GM18502 (cell line): ENCODE measurements at regions not wholly inside any gene's neighbourhood (a gene's known extent, or its start where the extent isn't known, plus 50 kb on each side); places are given as distances from the start of the nearest gene placed in this dataset.

Source experiments
- ATAC-seq: cut with Tn5 transposase; IDR thresholded peaks from one replicate; pipeline ENCODE4 v1.9.1; 2021; ENCODE audit warnings: mild to moderate bottlenecking; ENCODE audit not compliant: unreplicated experiment, poor library complexity

DNA sequence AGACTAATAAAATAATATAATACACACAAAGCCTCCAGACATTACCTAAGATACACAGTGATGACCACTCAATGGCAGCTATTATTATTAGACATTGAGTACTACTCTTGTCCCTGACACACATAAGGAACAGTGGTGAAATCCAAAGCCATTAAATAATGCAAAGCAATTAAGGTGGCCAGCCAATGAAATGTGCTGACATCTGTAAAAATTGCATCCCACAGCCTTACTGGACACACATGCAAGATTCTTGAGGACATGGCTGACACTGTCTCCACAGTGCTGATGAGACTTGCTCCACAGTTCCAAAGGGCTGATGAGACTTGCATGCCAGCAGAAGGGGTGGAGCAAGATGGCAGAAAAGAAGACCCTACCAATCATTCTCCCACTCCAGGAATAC lies 447.5 kb downstream of the IRX1 start:
- ATAC-seq = no peak

DNA sequence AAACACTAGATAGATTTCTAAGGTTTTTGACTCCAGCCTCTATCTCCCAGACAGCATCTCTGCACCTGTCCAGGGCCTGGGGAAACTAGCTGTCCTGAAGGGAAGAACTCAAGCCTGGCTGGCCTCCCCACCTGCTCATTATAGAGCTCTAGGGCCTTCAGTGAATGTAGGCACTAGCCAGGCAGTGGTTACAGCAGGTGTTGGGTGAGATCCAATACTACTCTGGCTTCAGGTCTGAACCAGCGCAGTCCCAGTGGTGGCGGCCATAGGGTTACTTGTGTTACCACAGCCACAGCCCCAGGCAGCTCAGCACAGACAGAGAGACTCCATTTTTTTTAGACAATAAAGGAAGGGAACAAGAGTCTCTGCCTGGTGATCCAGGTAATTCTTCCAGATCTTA lies 449.2 kb downstream of the IRX1 start:
- no peak for ATAC-seq

DNA sequence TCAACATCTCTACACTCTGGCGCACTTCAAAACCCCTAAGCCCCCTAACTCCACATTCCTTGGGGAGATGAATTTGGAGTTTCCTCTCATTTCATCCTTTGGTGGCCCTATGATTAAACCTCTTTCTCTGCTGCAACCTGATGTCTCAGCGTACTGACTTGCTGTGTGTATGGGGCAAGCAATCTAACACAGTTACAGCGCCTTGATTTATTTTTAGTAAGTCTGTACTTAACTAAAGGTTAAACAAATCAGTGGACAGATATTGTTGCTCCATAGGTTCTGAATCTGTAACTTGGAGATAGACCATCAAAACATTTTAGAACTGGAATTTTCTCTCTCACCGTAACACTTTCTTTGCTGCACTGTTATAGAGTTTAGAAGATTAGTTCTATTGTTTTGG lies 452.8 kb downstream of the IRX1 start:
- ATAC-seq = no peak

DNA sequence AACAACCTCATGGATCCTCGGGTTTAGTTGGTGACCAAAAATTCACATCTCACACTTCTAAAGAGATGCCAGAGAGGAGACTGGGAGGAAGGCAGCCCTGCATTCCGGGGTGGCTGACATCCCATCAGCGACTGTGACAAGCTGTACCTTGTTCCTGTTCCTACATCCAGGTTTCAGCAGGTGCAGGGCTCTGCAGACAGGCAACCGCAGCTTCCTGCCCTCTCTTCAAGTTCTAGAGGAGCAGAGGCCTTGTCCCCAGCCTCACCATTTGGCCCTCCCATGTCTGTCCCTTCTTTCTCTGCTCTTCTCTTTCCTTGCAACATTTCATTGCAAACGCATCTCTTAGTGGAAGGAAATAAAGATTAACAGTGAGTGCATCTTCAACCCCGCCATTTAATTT lies 454.6 kb downstream of the IRX1 start:
- no peak for ATAC-seq

DNA sequence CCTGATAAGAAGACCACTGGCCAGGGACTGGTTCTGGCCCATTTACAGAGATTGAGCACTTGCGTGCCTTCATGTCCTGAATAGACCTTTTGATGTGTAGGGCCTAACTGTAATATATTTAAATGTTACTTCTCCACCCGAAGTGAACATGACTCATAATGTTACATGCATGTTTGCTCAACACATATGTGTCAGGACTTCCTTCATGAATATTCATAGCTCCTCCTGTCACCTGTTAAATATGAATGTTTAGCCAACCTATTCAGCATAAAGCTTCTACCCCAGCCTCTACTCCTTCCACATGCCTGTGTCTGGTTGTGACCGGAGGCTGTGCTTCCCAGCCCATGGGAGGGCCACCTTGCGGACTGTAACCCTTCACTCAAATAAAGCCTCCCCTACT lies 457.5 kb downstream of the IRX1 start:
- no peak for ATAC-seq

DNA sequence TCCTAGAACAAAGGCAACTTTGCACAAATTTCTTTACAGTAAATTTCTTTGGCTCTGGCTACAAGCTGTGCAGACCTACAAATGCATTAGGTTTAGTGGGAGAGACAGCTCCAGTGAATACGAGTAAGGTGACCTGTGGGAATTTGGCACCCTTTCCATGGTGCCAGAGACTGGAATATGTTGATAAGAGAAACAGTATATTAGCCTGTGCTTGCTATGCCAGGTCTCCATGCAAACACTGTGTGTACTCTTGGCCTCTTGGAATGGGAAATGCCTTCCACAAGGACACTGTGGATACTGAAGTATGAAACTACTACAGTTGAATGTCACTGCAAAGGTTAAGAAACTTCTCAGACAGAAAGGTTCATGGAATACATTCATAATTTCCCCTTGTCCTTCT lies 458.5 kb downstream of the IRX1 start:
- no peak for ATAC-seq

DNA sequence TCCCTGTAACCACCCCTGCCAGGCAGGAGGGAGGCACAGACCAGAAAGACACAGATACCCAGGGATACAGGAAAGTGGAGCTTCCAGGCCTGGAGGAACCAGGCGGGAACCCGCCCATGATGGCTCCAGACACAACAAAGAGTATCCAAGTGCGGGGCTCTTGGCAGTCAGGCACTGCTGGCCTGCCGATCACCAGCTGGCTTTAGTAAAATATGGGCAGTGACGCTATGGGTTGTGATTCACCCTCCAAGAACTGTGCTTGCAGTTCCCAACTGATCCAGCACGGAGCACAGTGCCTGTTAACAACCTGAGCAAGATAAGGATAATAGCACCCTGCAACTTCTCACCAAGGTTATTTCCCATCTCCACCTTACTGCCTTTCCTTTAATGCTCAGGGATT lies 463.3 kb downstream of the IRX1 start:
- no peak for ATAC-seq

DNA sequence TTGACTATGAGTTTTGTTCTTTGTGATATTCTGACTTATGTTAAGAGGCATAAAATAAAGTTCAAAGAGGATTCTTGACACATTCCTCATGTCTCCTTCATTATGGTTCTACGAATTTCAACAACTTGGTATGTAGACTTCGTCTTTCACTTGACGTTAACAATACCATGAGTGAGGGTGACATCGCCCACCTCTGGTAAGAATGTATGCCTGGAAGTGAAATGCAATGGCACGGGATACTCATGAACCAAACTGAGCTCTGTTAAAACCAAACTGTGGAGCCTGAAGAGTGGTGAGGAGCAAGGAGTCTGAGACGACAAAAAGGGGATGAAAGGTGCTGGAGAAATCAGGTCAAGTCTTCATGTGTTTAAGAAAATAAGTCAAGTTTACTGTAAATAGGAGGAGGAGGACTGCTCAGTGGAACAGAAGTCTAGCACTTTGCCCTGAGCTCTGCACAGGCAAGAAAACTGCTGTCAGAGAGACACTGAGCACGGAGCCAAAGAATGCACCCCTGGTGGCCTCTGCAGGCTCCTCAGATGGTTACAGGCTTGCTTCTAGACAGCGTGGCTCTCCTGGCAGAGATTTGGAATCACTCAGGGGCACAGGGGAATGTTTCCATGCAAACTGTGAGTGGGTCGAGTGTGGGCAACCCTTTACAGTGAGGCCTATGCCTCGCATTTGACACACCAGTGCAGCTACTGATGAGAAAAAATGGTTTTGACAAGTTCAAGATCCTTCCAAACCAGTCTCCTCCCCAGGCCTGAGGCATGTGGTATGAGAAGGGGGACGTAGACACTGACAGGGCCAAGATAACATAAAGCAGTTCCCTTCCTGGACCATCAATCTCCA lies 470.1 kb downstream of the IRX1 start:
- no peak for ATAC-seq

DNA sequence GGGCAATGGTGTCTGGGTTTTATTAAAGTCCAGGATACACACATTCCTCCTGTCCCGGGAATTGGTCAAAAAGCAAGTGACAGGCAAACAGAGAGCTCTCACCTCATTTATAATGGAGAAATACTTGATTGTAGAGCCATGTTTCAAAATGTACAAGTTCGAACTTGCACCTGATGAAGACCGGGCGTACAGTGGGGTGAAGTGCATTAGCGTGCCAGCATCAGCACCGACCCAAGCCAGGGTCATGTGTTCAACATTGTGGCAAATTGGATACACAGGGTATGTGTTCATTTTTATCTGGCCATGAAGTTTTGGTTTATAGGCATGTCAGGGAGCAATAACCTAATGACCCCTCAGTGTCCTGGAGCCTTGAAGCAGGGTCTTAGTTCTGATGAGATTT lies 472.5 kb downstream of the IRX1 start:
- ATAC-seq = no peak

DNA sequence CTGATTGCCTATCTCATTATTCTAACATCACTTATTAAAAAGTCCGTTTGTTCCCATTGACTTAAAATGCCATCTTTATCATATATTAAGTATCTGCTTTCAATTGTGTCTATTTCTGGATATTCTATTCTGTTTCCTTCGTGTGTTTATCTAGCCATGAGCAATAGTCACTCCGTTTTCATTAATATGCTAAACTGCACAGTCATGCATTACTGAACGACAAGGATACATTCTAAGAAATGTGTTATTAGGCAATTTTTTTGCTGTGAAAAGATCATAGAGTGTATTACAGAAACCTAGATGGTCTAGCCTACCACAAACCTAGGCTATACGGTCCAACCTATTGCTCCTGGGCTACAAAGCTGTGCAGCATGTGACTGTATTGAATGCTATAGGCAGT lies 482.9 kb downstream of the IRX1 start:
- no peak for ATAC-seq

DNA sequence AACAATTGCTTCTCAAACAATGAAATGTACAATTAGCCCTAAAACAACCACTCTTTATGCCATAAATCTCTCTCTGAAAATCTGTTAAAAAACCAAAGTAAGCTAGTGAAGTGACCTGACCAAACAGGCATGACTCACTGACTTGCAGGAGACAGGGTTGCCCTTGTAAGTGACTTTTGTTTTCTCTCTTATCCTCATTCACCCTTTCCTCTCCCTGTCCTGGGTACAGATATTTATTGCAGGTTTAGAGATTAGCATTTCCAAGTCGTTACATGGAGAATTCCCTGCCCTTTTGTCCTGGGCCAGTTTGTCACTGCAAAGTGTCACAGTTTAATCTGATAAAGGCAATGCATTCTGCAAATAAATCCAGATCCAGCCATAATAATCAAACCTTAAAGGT lies 484.2 kb downstream of the IRX1 start:
- ATAC-seq = no peak

DNA sequence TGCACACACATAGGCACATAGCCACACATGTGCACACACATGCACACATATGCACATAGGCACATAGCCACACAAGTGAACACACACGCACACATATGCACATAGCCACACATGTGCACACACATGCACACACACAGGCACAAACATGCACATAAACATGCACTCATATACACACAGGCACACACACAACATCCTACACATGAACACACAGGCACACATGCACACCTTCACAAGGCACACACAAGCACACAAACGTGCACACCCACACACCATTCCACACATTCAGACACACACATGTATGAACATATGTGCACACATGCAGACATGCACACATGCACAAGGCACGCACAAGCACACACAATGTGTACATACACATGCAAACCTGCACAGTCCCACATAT lies 484.7 kb downstream of the IRX1 start:
- ATAC-seq = no peak

DNA sequence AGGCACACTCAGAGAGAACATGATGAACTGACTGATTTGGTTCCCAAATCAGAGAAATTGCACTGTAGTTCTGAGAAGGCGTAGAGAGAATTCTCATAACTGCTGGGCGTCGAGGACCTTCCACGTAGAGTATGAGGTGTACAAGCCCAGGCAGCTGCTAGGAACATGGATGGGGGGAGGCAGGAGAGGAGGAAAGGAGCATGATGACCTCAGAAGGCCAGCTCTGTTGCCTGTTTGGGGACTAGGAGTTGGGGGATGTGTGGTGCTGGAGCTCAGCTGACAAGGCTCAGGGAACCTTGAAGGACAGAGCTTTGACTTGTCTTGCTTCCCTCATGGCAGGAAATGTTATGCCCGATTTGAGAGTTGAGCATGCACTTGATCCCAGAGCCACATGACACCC lies 485.4 kb downstream of the IRX1 start:
- no peak for ATAC-seq

DNA sequence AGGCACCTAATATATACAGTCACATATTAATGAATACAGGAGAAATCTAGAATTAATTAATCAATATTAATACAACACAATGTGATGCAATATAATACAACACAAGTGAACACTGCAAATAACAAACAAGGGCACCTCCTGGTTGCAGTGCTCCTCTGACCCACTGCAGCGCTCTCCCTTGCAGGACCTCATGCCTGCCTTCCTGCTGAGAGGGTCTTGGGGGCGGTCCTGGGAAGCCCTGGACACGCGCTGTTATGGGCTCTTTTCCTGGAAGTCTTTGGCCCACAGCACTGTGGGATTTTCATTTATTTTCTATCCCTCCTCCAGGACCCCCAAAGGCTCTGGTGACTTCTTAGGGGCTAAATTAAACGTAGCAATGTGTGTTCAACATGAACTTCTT lies 485.8 kb downstream of the IRX1 start:
- ATAC-seq = no peak

DNA sequence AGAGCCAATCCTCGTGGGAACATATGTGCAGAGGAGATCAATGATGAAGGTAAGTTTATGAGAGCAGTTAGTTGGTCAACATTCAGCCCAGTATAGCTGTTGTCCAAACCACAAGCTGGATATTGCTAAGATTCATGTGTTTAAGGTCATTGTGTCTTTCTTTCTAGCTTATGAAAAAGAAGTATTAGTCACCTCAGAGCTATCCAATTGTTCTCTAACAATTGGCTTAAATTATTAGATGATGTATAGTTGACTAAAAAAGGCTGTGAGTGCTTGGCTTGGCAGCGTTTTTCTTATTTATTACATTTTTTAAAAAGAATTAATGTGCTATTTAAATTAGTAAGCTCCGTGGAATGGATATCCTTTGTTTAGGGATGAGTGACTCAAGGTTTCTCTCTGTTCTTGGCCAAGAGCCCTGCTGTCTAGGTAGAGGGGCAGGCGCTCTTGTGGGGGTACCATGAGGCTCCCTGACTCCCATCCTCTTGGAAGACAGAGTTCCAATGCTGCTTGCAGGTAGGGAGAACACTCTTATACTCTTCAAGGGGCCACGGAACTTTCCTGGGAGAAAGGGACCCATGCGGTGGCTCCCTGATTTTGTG lies 487.4 kb downstream of the IRX1 start:
- no peak for ATAC-seq

DNA sequence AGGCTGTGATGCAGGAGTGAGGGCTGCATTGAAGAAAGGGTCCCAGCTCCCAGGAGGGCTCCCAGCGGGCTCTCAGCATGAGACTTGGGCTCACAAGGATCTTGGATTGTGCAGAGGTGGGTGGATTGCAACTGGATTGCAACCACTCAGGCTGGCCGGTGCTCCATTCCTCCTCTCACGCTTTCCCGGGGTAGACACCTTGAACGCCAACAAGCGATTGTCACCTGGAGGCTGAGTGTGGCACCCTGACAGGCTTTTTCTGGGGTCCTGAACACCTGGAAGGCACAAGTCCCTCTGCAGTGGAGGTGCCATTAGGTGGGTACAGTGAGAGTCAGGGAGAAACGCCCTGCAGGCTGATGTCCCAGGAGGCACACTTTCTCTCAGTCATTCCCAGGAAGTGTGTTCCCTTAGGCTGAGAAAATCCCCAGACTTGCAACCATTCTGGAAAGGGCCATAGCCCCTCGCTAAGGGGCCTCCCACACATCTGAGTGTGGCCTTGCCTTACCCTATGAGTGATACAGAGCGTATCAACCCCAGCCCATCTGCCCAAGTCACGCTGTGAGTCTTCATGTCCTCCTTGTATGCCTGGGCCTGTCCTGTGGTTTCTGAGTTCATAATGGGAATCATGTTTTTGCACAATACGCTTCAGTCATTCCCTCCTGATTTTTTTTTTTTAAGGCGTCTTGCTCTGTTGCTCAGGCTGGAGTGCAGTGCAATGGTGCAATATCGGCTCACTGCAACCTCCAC lies 488.1 kb downstream of the IRX1 start:
- no peak for ATAC-seq

DNA sequence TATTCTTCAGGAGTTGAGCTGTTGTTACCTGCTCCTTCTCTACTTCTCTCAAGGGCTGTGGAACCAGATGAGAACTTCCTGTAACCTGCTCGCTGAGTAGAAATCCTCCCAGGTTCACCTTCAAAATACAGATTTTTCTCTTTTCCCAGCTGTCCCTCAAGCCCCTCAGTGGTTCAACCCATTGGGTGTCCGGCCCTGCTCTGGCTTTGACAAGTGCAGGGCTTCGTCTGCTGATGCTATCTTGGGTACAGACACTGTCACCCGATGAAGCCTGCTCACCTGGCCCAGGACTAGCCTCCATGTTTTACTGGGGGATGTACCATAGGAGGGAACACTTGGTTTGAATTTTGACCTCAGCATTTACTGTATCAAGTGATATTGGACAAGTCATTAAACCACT lies 490.4 kb downstream of the IRX1 start:
- ATAC-seq = no peak

DNA sequence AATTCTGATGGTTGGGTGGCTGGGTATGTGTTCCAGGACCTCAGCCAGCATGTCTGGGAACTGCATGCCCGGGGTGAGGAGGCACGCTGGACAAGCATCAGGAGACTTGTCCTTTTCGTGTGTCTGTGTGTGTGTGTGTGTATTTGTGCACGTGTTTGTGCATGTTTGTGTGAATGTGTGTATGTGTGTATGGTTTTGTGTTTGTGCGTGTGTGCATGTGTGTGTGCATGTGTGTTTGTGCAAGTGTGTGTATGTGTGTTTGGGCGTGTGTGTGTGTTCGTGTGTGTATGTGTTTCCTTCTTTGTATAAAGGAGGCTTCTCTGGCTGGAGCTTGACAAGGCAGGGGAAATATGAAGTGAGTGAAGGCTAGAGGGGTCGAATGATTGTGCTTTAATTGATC lies 491.5 kb downstream of the IRX1 start:
- no peak for ATAC-seq

DNA sequence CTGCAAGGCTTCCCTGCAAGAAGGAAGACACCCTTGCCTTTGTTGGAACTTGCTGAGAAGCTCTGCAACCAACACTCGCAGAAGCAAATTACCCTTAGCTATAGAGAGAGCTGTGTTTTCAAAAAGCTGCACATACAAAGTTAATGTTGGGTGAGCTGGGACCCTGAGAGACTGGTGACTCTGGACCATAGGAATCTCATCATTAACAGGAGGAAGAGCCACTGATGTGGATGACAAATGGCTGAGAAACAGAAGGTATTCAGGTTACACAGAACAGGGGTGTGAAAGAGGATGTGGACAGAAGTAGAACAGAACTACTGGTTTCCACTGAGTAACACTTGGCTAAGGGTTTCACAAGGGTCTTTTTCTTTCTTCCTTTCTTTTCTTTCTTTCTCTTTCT lies 493.5 kb downstream of the IRX1 start:
- no peak for ATAC-seq

DNA sequence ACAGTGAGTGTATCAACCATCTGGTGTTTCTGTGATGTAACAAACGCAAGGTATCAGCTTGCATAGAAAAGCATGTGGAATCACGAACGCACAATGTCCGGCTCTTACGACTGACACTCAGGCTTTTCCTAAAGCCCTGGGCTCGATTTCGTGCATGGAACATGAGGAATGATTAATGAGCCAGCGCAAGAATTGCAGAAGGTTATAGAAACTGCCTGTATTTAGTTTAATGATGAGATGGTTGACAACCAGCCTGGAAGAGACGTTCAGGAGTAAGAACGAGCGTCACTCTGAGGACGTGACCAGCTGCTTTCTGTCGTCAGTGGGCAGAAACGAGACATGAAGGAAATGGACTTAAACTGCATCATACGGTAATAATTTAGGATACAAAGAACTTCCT lies 497.6 kb downstream of the IRX1 start:
- no peak for ATAC-seq

DNA sequence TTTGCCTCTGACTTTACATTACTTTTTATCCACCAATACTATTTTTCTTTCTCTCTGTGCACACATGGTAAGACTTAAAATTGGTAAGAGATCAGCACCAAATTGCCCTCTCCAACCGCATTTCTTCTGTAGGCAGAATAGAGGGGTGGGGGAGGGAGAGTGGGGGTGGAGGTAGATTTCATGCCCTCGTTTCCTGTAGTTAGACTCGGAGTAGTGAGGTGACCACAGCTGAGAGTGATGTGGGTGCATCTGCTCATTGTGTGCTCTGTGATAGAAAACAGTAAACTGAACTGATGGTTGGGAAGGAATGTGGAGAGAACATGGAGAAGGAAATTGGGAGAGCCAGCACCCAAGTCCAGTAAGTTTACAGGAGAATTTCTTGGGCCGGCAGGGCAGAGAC lies 498.3 kb downstream of the IRX1 start:
- no peak for ATAC-seq
